ENCODE measurements at regions not wholly inside any gene's neighbourhood (a gene's known extent, or its start where the extent isn't known, plus 50 kb on each side); places are given as distances from the start of the nearest gene placed in this dataset.

GRCh38 chr6:167538746-167539145 is 213.9 kb downstream of the TTLL2 start:
- TF ChIP-seq CTCF (IDR thresholded peaks at IDR 0.05; ENCODE audit: insufficient read depth, low read depth, low read length, missing control alignments), result no peak
- no peak overlapping the region for H3K4me3 ChIP-seq (ENCODE audit: low read depth, low read length)
- no peak for DNase-seq (ENCODE audit: low read depth)

GRCh38 chr6:167540796-167541195 is 215.9 kb downstream of the TTLL2 start:
- no peak overlapping the region for H3K4me3 ChIP-seq (ENCODE audit: low read depth, low read length)
- TF ChIP-seq CTCF (IDR thresholded peaks at IDR 0.05; ENCODE audit: insufficient read depth, low read depth, low read length, missing control alignments), result no peak
- no peak for DNase-seq (ENCODE audit: low read depth)

GRCh38 chr6:167541544-167541943 is 216.7 kb downstream of the TTLL2 start:
- TF ChIP-seq CTCF (IDR thresholded peaks at IDR 0.05; ENCODE audit: insufficient read depth, low read depth, low read length, missing control alignments), result no peak
- no peak for DNase-seq (ENCODE audit: low read depth)

GRCh38 chr6:167543602-167544497 is 219.0 kb downstream of the TTLL2 start:
- TF ChIP-seq CTCF (IDR thresholded peaks at IDR 0.05; ENCODE audit: insufficient read depth, low read depth, low read length, missing control alignments), result no peak
- H3K4me3 ChIP-seq (ENCODE audit: low read depth, low read length), result no peak overlapping the region
- DNase-seq (ENCODE audit: low read depth), result no peak

More at GRCh38 chr6:167541544-167541943, 216.7 kb downstream of the TTLL2 start:
- no peak overlapping the region for H3K4me3 ChIP-seq (ENCODE audit: low read depth, low read length)

GRCh38 chr6:167546611-167547327 is 221.9 kb downstream of the TTLL2 start:
- DNase-seq (ENCODE audit: low read depth), result no peak
- no peak overlapping the region for H3K4me3 ChIP-seq (ENCODE audit: low read depth, low read length)
- TF ChIP-seq CTCF (IDR thresholded peaks at IDR 0.05; ENCODE audit: insufficient read depth, low read depth, low read length, missing control alignments), result no peak

- no peak overlapping the region for H3K4me3 ChIP-seq (ENCODE audit: low read depth, low read length)
- no peak for TF ChIP-seq CTCF (IDR thresholded peaks at IDR 0.05; ENCODE audit: insufficient read depth, low read depth, low read length, missing control alignments)
These were observed 222.4 kb downstream of the TTLL2 start for GRCh38 chr6:167547328-167547692.

More at GRCh38 chr6:167547328-167547692, 222.4 kb downstream of the TTLL2 start:
- DNase-seq (ENCODE audit: low read depth), result no peak

All from GM12865 (cell line).